Stimulated activated CD8-positive, alpha-beta memory T cell treated with anti-CD3 and anti-CD28 coated beads, Interleukin-15, amount 100 ng/mL, for 1 hour (primary cell): ENCODE measurements at regions not wholly inside any gene's neighbourhood (a gene's known extent, or its start where the extent isn't known, plus 50 kb on each side); places are given as distances from the start of the nearest gene placed in this dataset.
"Not testable (repeated sequence)": the region's sequence is repeated elsewhere in the genome, so short reads cannot be mapped to it uniquely, and the experiment has no call there.

ENCODE experiments used
- DNase-seq: peaks from one replicate; pipeline ENCODE4 v3.0.0-alpha.2; 2020; ENCODE audit warnings: low read depth

DNA sequence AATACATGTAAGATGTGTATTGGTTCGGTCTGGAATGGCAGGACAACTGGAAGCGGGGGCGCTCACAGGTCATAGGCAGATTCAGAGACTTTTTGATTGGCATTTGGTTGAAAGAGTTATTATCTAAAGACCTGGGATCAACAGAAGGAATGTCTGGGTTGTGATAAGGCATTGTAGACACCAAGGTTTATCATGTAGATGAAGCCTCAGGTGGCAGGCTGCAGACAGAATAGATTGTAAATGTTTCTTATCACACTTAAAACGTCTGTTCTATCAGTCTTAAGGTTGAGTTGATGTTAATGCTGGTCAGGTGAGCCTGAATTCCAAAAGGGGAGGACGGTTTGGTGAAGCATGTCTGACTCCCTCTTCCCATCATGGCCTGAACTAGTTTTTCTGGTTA, 295.9 kb upstream of the PROK2 start:
- DNase-seq, result no peak

DNA sequence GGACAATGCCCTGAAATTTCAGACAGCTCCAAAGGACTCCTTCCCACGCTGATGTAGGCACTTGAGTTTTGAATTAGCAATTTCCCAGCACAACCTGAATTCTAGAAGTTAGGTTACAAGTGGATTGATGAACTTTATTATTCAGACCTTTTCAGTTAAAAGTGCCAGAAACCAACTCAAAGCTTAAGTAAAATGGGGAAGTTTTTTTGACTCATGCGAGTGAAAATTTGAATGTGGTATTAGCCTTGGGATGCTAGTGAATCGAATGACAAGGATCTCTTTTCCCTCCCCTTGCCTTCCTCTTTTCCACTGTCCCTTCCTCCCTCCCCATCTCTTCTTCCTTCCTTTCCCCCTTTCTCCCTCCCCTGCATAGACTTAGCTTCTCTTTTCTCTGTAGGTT, 295.1 kb upstream of the PROK2 start:
- DNase-seq, result no peak

DNA sequence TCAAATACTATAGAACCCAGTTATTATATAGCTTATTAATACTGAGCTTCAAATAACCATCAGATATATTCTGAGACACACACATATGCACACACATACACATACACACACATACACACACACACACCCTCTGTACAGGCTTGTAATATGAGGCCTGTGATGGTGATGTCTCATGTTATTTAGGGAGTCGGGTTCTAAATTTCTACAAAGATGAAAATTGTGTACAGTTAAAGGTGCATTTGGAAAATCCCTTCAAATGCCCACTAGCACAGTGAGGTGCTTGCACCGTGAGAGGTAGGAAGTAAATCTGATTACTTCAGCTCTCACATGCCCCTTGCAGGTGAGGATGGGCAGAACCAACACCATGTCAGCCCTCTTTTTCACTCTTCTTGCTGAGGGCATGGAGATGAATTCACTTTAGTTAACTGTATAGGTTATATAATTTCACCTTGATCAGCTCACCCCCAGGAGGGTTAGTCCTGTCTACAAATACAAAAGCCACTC, 294.5 kb upstream of the PROK2 start:
- no peak for DNase-seq

- DNase-seq, result no peak
These were observed 293.9 kb upstream of the PROK2 start for GRCh38 chr3:72078676-72079368.

- no peak for DNase-seq
These were observed 292.7 kb upstream of the PROK2 start for GRCh38 chr3:72077473-72078259.

DNA sequence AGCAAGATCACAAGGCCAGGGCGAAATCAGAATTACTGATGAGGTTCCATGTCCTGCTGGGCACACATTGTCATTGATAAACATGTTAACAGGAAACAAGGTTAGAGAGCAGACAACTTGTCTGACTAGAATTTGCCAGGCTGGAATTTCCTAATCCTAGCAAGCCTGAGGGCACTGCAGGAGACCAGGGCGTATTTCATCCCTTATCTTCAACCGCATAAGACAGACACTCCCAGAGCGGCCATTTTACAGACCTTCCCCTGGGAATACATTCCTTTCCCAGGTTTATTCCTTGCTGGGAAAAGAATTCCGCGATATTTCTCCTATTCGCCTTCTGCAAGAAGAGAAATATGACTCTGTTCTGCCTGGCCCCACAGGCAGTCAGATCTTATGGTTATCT, 290.9 kb upstream of the PROK2 start:
- not testable (repeated sequence) for DNase-seq

- no peak for DNase-seq
These were observed 286.7 kb upstream of the PROK2 start for GRCh38 chr3:72071624-72072023.

DNA sequence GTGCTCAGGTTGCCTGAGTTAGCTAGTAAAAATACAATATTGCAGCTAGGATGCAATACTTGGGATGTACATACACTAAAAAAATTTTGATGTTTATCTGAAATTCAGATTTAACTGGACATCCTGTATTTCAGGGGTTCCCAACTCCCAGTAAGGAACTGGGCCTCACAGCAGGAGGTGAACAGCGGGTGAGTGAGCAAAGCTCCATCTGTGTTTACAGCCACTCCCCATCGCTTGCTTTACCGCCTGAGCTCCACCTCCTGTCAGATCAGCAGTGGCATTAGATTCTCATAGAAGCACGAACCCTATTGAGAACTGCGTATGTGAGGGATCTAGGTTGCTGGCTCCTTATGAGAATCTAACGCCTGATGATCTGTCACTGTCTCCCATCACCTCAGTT, 285.1 kb upstream of the PROK2 start:
- no peak for DNase-seq

DNA sequence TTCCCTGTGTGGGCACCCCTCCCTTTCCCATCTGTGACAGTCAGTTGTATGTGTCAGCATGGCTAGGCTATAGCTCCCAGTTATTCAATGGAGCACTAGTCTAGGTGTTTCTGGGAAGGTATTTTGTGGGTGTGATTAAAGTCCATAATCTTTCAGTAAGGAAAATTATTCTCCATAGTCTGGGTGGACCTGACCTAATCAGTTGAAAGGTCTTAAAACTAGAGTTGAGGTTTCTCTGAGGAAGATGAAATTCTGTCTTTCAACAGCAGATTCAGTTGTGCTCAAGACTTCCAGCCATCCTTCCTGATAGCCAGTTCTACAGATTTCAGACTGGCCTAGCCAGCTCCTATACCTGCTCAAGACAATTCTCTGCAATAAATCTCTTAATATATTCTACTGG, 284.6 kb upstream of the PROK2 start:
- DNase-seq, result no peak

DNA sequence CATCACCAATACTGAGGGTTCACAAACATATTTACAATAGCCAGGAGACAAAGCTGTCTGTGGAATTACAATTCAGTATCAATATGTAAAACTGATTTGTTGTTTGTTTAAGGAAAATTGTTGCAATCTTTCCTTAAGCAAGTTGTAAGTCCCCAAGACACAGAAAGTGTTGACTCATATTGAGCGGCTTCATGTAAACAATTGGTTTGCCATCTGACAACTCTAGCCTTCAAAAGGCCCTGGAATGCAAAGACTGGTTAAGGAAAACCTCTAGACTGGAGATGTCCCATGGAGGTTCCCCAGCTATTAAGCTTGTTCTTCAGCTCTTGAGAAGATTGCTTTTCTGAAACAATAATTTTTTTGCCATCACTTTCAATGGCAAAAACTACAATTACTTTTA, 283.7 kb upstream of the PROK2 start:
- DNase-seq, result no peak

- DNase-seq, result no peak
These were observed 282.8 kb upstream of the PROK2 start for GRCh38 chr3:72067721-72068120.

DNA sequence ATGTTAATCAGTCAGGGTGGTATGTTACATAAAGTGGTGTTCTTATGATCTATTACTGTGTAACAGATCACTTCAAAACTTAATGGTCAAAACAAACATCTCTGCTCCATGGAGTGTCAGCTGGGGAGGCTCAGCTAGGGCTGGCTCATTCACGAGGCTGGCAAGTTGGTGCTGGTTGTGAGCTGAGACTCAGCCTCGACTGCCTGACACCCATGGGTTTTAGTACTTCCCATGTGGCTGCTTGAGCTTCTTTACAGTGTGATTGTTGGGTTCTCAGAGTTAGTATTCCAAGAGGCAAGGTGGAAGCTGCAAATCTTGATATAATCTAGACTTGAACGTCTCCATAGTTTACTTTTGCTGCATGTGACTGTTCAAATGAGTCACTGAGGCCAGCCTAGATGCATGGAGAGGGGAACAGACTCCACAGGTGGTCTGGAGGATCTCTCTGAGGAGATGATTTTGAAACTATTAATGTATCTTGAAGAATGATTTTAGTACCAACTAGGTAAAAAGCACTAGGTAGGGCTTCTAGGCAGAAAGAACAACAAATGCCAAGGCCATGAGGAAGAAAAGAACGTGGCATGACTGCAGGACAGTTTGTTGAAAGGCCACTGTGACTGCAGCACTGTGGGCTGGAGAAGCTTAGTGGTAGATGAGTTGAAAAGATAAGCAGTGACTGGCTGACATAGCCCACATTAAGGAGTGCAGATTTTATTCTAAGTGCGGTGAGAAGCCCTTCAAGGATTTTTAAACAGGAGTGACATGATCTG, 281.1 kb upstream of the PROK2 start:
- DNase-seq, result no peak

DNA sequence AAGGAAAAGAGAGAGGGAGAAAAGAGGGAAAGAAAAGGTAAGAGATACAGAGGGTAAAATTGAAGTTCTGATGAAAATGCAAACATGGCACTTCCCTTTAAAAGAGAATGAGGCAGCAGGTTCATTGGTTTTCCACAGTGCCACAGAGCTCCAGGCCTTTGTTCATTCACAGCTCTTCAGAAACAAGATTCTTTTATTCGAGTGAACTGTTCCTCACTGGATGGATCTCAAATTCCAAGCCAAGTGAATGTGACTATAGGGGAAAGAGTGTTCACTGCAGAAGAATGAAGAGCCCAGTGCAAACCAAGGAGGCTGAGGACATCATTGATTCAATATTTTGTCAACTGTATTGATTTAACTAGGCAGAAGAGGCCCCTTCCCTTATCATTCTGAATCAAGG, 280.3 kb upstream of the PROK2 start:
- DNase-seq, result no peak

- DNase-seq, result not testable (repeated sequence)
These were observed 279.8 kb upstream of the PROK2 start for GRCh38 chr3:72064727-72065126.

- no peak for DNase-seq
These were observed 277.1 kb upstream of the PROK2 start for GRCh38 chr3:72062017-72062416.

GRCh38 chr3:72060447-72061034, 275.6 kb upstream of the PROK2 start:
- no peak for DNase-seq

GRCh38 chr3:72058493-72059081, 273.6 kb upstream of the PROK2 start:
- no peak for DNase-seq

- DNase-seq, result no peak
These were observed 270.5 kb upstream of the PROK2 start for GRCh38 chr3:72055436-72055835.

DNA sequence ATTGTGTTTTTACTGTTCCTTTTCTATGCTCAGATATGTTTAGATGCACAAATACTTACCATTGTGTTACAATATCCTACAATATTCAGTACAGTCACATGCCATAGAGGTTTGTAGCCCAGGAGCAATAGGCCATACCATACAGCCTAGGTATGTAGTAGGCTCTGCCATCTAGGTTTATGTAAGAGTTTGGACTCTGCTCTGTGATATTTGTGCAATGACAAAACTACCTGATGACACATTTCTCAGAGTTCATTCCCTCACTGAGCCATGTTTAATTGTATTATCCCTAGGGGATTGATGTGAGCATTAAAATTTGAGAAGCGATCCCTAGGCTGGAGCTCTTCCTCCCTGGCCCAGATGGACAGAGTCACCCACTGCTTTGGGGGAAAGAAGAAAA, 270.0 kb upstream of the PROK2 start:
- no peak for DNase-seq

DNA sequence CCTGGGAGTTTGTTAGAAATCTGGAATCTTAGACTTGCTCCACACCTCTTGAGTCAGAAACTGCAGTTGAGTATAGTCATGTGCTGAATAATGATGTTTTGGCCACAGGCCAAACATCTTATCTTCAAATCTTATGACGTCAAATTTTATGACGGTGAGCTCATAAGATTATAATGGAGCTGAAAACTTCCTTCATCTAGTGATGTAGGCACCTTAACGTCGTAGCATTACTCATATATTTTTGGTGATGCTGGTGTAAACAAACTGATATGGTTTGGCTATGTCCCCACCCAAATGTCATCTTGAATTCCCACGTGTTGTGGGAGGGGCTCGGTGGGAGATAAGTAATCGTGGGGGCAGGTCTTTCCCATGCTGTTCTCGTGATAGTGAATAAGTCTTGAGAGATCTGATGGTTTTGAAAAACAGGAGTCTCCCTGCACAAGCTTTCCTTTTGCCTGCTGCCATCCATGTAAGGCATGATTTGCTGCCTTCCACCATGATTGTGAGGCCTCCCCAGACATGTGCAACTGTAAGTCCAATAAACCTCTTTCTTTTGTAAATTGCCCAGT, 268.0 kb upstream of the PROK2 start:
- DNase-seq, result no peak

- DNase-seq, result no peak
These were observed 265.8 kb upstream of the PROK2 start for GRCh38 chr3:72050771-72051170.
